Prostate gland (tissue), 2 donors: ENCODE measurements at regions not wholly inside any gene's neighbourhood (a gene's known extent, or its start where the extent isn't known, plus 50 kb on each side); places are given as distances from the start of the nearest gene placed in this dataset.

ENCODE experiments used
- CTCF ChIP-seq, 4 experiments: fragments of 200-600 bp in 2 of 4; fragments of 450-650 bp in 2 of 4; sonication (generic) in 2 of 4; IDR thresholded peaks; 1 replicate in 3 of 4; 2 replicates in 1 of 4; pipeline ENCODE4 v1.5.1; 2016 to 2019; ENCODE audit warnings: antibody characterized with exemption in 4 of 4, mild to moderate bottlenecking in 2 of 4, moderate library complexity in 2 of 4
- POLR2A ChIP-seq: fragments of 450-650 bp; IDR thresholded peaks from one replicate; pipeline ENCODE4 v1.6.1; 2016; ENCODE audit warnings: antibody characterized with exemption, mild to moderate bottlenecking
- POLR2AphosphoS5 ChIP-seq: sonication (generic); formaldehyde crosslinking; IDR thresholded peaks from one replicate; pipeline ENCODE4 v1.6.1; 2017; ENCODE audit warnings: antibody characterized with exemption

GRCh38 chr16:85251225-85251760 lies 139.0 kb upstream of the CIBAR2 start:
- no peak for TF ChIP-seq CTCF (IDR thresholded peaks at IDR 0.05)
- TF ChIP-seq POLR2AphosphoS5: no peak
- TF ChIP-seq POLR2A: no peak
